ENCODE measurements at regions not wholly inside any gene's neighbourhood (a gene's known extent, or its start where the extent isn't known, plus 50 kb on each side); places are given as distances from the start of the nearest gene placed in this dataset.

DNA sequence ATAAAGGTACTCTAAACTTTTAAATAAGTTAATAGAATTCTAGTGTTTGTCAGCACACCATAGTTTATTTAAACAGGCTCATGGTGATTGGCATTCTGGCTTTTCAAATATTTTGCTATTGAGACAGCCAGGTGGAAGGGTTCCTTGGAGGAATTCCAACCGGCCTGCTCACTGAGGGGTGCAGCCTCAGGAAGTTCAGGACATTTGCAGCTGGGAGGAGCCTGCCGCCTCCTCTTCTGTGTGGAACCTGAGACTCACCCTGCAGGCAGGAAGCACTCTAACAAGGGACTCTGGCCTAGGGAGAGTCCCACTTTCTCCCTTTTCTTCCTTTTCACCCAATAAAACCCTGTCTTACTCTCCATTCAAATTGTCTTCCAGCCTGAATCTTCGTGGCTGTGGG is 1328.0 kb downstream of the FSTL5 start:
- TF ChIP-seq, protein P1, sequence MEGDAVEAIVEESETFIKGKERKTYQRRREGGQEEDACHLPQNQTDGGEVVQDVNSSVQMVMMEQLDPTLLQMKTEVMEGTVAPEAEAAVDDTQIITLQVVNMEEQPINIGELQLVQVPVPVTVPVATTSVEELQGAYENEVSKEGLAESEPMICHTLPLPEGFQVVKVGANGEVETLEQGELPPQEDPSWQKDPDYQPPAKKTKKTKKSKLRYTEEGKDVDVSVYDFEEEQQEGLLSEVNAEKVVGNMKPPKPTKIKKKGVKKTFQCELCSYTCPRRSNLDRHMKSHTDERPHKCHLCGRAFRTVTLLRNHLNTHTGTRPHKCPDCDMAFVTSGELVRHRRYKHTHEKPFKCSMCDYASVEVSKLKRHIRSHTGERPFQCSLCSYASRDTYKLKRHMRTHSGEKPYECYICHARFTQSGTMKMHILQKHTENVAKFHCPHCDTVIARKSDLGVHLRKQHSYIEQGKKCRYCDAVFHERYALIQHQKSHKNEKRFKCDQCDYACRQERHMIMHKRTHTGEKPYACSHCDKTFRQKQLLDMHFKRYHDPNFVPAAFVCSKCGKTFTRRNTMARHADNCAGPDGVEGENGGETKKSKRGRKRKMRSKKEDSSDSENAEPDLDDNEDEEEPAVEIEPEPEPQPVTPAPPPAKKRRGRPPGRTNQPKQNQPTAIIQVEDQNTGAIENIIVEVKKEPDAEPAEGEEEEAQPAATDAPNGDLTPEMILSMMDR (conservative IDR thresholded peaks at IDR 0.05 in 1 of 2, IDR thresholded peaks at IDR 0.05 in 1 of 2; ENCODE audit: low read depth in 1 of 2, low read length in 2 of 2): no peak
- no peak for TF ChIP-seq EZH2 (IDR thresholded peaks at IDR 0.05; ENCODE audit: low read length, missing control alignments)

Data from fibroblast of lung (primary cell).